ENCODE measurements at regions not wholly inside any gene's neighbourhood (a gene's known extent, or its start where the extent isn't known, plus 50 kb on each side); places are given as distances from the start of the nearest gene placed in this dataset.

DNA sequence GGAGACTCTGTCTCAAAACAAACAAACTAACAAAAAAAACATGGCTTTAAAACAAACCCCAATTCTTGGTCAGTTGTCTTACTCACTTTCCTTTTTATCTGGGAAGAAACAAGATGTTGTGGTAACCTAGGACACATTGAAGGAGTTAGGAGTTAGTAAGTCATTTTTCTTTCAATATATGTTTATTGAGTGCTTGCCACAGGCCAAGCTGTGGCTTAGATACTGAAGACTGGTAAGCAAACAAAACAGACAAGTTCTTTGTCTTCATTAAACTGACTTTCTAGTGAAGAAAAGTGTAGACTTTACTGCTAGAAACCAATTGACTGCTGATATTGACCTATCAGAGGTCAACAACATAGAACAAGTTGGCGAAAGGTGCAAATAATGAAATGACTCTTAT is 1228.3 kb upstream of the FAM98A start:
- TF ChIP-seq, protein P1, sequence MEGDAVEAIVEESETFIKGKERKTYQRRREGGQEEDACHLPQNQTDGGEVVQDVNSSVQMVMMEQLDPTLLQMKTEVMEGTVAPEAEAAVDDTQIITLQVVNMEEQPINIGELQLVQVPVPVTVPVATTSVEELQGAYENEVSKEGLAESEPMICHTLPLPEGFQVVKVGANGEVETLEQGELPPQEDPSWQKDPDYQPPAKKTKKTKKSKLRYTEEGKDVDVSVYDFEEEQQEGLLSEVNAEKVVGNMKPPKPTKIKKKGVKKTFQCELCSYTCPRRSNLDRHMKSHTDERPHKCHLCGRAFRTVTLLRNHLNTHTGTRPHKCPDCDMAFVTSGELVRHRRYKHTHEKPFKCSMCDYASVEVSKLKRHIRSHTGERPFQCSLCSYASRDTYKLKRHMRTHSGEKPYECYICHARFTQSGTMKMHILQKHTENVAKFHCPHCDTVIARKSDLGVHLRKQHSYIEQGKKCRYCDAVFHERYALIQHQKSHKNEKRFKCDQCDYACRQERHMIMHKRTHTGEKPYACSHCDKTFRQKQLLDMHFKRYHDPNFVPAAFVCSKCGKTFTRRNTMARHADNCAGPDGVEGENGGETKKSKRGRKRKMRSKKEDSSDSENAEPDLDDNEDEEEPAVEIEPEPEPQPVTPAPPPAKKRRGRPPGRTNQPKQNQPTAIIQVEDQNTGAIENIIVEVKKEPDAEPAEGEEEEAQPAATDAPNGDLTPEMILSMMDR (conservative IDR thresholded peaks at IDR 0.05), result no peak
- no peak for TF ChIP-seq EZH2 (IDR thresholded peaks at IDR 0.05; ENCODE audit: low read depth)

Measured in PC-9 (cell line).